Uterus (tissue), 2 donors: ENCODE measurements at regions not wholly inside any gene's neighbourhood (a gene's known extent, or its start where the extent isn't known, plus 50 kb on each side); places are given as distances from the start of the nearest gene placed in this dataset.

Experiments
- CTCF ChIP-seq, 4 experiments: fragments of 200-600 bp in 2 of 4; fragments of 450-650 bp in 2 of 4; sonication (generic) in 2 of 4; IDR thresholded peaks; one replicate each; pipeline ENCODE4 v1.5.1; 2016 to 2019; ENCODE audit warnings: antibody characterized with exemption in 4 of 4, mild to moderate bottlenecking in 2 of 4, moderate library complexity in 1 of 4
- POLR2A ChIP-seq, 2 donors: fragments of 450-650 bp; IDR thresholded peaks; one replicate each; pipeline ENCODE4 v1.6.1; 2016; ENCODE audit warnings: antibody characterized with exemption in 2 of 2, mild to moderate bottlenecking in 1 of 2, moderate library complexity in 1 of 2

- no peak for TF ChIP-seq CTCF (IDR thresholded peaks at IDR 0.05)
- TF ChIP-seq POLR2A (IDR thresholded peaks at IDR 0.05) = no peak
Observed at GRCh38 chr1:5798904-5799303, 193.3 kb downstream of the NPHP4 start.
